Astrocyte (in vitro differentiated cells and primary cell): ENCODE measurements at regions not wholly inside any gene's neighbourhood (a gene's known extent, or its start where the extent isn't known, plus 50 kb on each side); places are given as distances from the start of the nearest gene placed in this dataset.
A peak's percentile ranks its signal among the peaks of the same experiment; 100 is the strongest.

Experiments used
- DNase-seq: peaks from one replicate; pipeline ENCODE4 v3.0.0-alpha.2; 2010; ENCODE audit warnings: low read depth
- FAIRE-seq: peaks from 2 replicates; lab custom pipeline; 2011; peaks lifted over from hg19 to GRCh38; lab: Jason Lieb, UNC
- H2AFZ ChIP-seq: 2 replicates; pipeline ENCODE4 v1.6.0; 2012; ENCODE audit warnings: low read depth, low read length, inconsistent platforms
- H3K27ac ChIP-seq: 2 replicates; pipeline ENCODE4 v1.5.1; 2011; ENCODE audit warnings: low read depth, low read length, inconsistent platforms
- H3K27me3 ChIP-seq: 2 replicates; pipeline ENCODE4 v1.6.0; 2011; ENCODE audit warnings: low read length, inconsistent platforms; ENCODE audit not compliant: insufficient read depth
- H3K36me3 ChIP-seq: 2 replicates; pipeline ENCODE4 v1.5.1; 2011; ENCODE audit warnings: low read length, inconsistent platforms; ENCODE audit not compliant: insufficient read depth
- H3K4me1 ChIP-seq: 2 replicates; pipeline ENCODE4 v1.5.1; 2011; ENCODE audit warnings: low read length, inconsistent platforms; ENCODE audit not compliant: insufficient read depth
- H3K4me2 ChIP-seq: 2 replicates; pipeline ENCODE4 v1.6.0; 2012; ENCODE audit warnings: low read length, inconsistent platforms
- H3K4me3 ChIP-seq: 2 replicates; pipeline ENCODE4 v1.5.1; 2011; ENCODE audit warnings: low read depth, mild to moderate bottlenecking, low read length, inconsistent platforms; ENCODE audit not compliant: insufficient read depth
- H3K79me2 ChIP-seq: 2 replicates; pipeline ENCODE4 v1.6.0; 2012; ENCODE audit warnings: mild to moderate bottlenecking, low read length, inconsistent platforms; ENCODE audit not compliant: insufficient read depth
- H3K9ac ChIP-seq: 2 replicates; pipeline ENCODE4 v1.6.0; 2012; ENCODE audit warnings: mild to moderate bottlenecking, low read length, inconsistent platforms
- H3K9me3 ChIP-seq: 2 replicates; pipeline ENCODE4 v1.5.1; 2012; ENCODE audit warnings: low read depth, mild to moderate bottlenecking, low read length, inconsistent platforms; ENCODE audit not compliant: insufficient read depth
- H4K20me1 ChIP-seq: 2 replicates; pipeline ENCODE4 v1.6.0; 2012; ENCODE audit warnings: low read length, inconsistent platforms; ENCODE audit not compliant: insufficient read depth
- H3K27ac Mint-ChIP-seq: one replicate; pipeline ENCODE4 v1.8.0; 2021; ENCODE audit warnings: mild to moderate bottlenecking, mixed read lengths; ENCODE audit not compliant: unreplicated experiment
- H3K27me3 Mint-ChIP-seq: one replicate; pipeline ENCODE4 v1.8.0; 2021; ENCODE audit warnings: low read depth, mixed read lengths; ENCODE audit not compliant: unreplicated experiment
- H3K36me3 Mint-ChIP-seq: one replicate; pipeline ENCODE4 v1.8.0; 2021; ENCODE audit warnings: low read depth, mixed read lengths; ENCODE audit not compliant: unreplicated experiment
- H3K4me1 Mint-ChIP-seq: one replicate; pipeline ENCODE4 v1.8.0; 2021; ENCODE audit warnings: low read depth, mixed read lengths; ENCODE audit not compliant: unreplicated experiment
- H3K4me3 Mint-ChIP-seq: one replicate; pipeline ENCODE4 v1.8.0; 2021; ENCODE audit warnings: mild to moderate bottlenecking, moderate library complexity, mixed read lengths; ENCODE audit not compliant: unreplicated experiment
- H3K9me3 Mint-ChIP-seq: one replicate; pipeline ENCODE4 v1.8.0; 2021; ENCODE audit warnings: mild to moderate bottlenecking, mixed read lengths; ENCODE audit not compliant: unreplicated experiment
- EZH2 ChIP-seq: IDR thresholded peaks from 2 replicates; pipeline ENCODE4 v1.6.1; 2012; ENCODE audit warnings: mild to moderate bottlenecking, low read length, inconsistent platforms; ENCODE audit not compliant: insufficient read depth
- TF ChIP-seq, protein P1 (sequence below): IDR thresholded peaks from 2 replicates; pipeline ENCODE4 v1.5.1; 2011; ENCODE audit warnings: low read depth, mild to moderate bottlenecking, inconsistent platforms, low read length, moderate library complexity; ENCODE audit not compliant: insufficient read depth

DNA sequence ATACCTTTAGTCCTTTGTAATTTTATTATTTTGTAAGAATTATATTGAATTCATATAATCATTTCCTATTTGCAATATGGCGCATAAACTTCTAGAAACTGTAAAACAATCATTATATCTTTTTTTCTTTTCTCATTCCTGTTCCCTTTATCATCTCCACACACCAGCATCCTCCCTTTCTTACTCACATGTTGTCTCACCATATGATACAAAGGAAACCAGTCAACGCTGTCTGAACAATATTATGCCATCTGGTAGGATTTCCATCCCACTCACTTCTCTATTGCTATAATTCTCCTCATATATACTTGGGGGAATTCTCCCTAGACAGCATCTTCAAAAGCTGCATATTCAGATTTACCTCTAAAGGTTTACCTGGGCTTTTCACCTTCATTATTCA, 389.8 kb downstream of the NDFIP2 start:
- no peaks in the 10 kb centered on the region for H3K36me3 Mint-ChIP-seq
- TF ChIP-seq, protein P1, sequence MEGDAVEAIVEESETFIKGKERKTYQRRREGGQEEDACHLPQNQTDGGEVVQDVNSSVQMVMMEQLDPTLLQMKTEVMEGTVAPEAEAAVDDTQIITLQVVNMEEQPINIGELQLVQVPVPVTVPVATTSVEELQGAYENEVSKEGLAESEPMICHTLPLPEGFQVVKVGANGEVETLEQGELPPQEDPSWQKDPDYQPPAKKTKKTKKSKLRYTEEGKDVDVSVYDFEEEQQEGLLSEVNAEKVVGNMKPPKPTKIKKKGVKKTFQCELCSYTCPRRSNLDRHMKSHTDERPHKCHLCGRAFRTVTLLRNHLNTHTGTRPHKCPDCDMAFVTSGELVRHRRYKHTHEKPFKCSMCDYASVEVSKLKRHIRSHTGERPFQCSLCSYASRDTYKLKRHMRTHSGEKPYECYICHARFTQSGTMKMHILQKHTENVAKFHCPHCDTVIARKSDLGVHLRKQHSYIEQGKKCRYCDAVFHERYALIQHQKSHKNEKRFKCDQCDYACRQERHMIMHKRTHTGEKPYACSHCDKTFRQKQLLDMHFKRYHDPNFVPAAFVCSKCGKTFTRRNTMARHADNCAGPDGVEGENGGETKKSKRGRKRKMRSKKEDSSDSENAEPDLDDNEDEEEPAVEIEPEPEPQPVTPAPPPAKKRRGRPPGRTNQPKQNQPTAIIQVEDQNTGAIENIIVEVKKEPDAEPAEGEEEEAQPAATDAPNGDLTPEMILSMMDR = no peak
- no peak for TF ChIP-seq EZH2
- H3K4me3 ChIP-seq = no peak overlapping the region
- no peaks in the 10 kb centered on the region for H3K9me3 Mint-ChIP-seq
- no peak overlapping the region for H3K9ac ChIP-seq
- H3K27ac Mint-ChIP-seq = peak overlapping the region; percentile 97
- H3K36me3 ChIP-seq = no peaks in the 10 kb centered on the region
- no peaks in the 10 kb centered on the region for H4K20me1 ChIP-seq
- H3K4me3 Mint-ChIP-seq = no peak overlapping the region
- no peak overlapping the region for H3K27ac ChIP-seq
- no peak overlapping the region for H3K4me2 ChIP-seq
- no peaks in the 10 kb centered on the region for H3K9me3 ChIP-seq
- H3K27me3 ChIP-seq = no peaks in the 10 kb centered on the region
- DNase-seq = peak; percentile 20
- no peaks in the 10 kb centered on the region for H3K79me2 ChIP-seq
- no peak for FAIRE-seq
- no peaks in the 10 kb centered on the region for H3K27me3 Mint-ChIP-seq
- peaks cover 42% of the 10 kb centered on the region for H3K4me1 Mint-ChIP-seq
- peaks cover 11% of the 10 kb centered on the region for H3K4me1 ChIP-seq
- H2AFZ ChIP-seq = no peak overlapping the region

DNA sequence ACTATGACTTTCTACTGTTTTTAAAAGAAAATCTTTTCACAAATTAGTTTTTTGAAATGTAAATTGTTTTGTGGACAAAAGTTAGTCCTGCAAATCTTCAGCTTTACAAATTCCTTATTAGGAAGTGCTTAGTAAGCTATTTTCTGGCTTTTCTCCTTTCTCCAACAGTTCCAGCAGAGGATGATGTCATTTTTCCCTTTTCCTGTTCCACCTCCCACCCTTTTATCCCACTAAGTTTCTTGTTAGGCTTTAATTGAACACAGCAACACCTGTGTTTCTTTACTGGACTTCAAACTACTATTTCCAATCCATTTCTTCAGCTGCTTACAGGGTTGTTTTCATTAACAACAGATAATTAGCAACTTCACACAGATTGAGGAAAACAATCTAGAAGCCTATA, 389.2 kb downstream of the NDFIP2 start:
- Mint-ChIP-seq H3K27me3 (no peaks in the 10 kb centered on the region), H3K36me3 (no peaks in the 10 kb centered on the region), H3K9me3 (no peaks in the 10 kb centered on the region), H3K27ac (peak overlapping the region; percentile 97), H3K4me3 (no peak overlapping the region), H3K4me1 (peaks cover 40% of the 10 kb centered on the region)
- H3K79me2 ChIP-seq = no peaks in the 10 kb centered on the region
- H3K9ac ChIP-seq = no peak overlapping the region
- H4K20me1 ChIP-seq = no peaks in the 10 kb centered on the region
- no peak overlapping the region for H2AFZ ChIP-seq
- H3K4me2 ChIP-seq = peak overlapping the region; percentile 6
- no peaks in the 10 kb centered on the region for H3K36me3 ChIP-seq
- no peak for FAIRE-seq
- peak; percentile 20 for DNase-seq
- H3K9me3 ChIP-seq = no peaks in the 10 kb centered on the region
- no peaks in the 10 kb centered on the region for H3K27me3 ChIP-seq
- H3K4me3 ChIP-seq = no peak overlapping the region
- peaks cover 11% of the 10 kb centered on the region for H3K4me1 ChIP-seq
- no peak for TF ChIP-seq EZH2
- TF ChIP-seq, protein P1 = no peak
- H3K27ac ChIP-seq = no peak overlapping the region

DNA sequence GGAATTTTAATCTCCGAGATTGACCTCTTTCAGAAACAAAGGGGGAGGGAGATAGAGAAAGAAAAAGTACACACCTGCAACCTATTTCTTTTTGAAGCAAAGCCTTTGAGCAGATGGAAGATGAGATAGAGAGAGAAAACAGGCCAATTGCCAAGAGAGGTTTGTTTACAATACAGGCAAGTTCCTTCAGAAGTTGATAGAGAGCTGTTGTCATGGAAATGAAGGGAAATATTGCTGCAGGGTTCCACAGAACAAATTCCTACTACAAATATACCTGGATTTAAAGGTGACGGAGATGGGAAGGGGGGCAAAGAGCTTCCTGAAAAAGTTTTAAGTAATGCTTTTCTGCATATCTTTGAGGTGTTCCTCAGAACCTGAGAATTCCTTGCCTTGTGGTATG, 388.4 kb downstream of the NDFIP2 start:
- no peak for FAIRE-seq
- Histone ChIP-seq H3K9me3 (no peaks in the 10 kb centered on the region), H2AFZ (peak overlapping the region; percentile 6), H3K4me3 (no peak overlapping the region), H3K9ac (no peak overlapping the region), H3K36me3 (no peaks in the 10 kb centered on the region), H3K4me1 (peaks cover 11% of the 10 kb centered on the region), H4K20me1 (no peaks in the 10 kb centered on the region), H3K27me3 (no peaks in the 10 kb centered on the region), H3K79me2 (no peaks in the 10 kb centered on the region), H3K27ac (no peak overlapping the region), H3K4me2 (no peak overlapping the region)
- Mint-ChIP-seq H3K36me3 (no peaks in the 10 kb centered on the region), H3K27me3 (no peaks in the 10 kb centered on the region), H3K4me3 (no peak overlapping the region), H3K4me1 (peaks cover 36% of the 10 kb centered on the region), H3K9me3 (no peaks in the 10 kb centered on the region), H3K27ac (peak overlapping the region; percentile 84)
- peak; percentile 21 for DNase-seq
- TF ChIP-seq EZH2 = no peak
- TF ChIP-seq, protein P1 = no peak
